ENCODE measurements at regions not wholly inside any gene's neighbourhood (a gene's known extent, or its start where the extent isn't known, plus 50 kb on each side); places are given as distances from the start of the nearest gene placed in this dataset.
"Not testable (repeated sequence)": the region's sequence is repeated elsewhere in the genome, so short reads cannot be mapped to it uniquely, and the experiment has no call there.

DNA sequence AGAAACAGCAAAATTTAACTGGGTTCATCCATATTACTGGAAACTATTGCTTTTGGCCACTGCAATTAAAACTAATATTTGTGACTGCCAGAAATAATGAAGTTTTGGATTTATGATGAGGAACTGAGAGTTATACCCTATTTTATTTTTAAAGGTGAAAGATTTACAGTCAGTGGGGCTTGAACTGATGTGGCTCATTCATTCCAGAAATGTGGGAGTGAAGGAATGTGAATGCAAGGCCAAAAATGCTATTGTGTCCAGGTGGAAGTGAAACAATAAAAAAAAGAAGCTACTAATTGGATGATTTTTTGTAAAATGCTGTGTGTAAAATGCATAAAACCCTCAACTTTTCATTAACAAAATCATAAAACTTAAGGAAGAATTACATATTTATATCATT, 491.9 kb downstream of the COL12A1 start:
- no peak for TF ChIP-seq CTCF (conservative IDR thresholded peaks at IDR 0.05; ENCODE audit: low read length)
- peak; percentile 59 for DNase-seq (ENCODE audit: low read depth)
- H3K4me3 ChIP-seq (ENCODE audit: low read length): no peak overlapping the region

- TF ChIP-seq CTCF (conservative IDR thresholded peaks at IDR 0.05; ENCODE audit: low read length): no peak
- peak; percentile 24 for DNase-seq (ENCODE audit: low read depth)
- no peak overlapping the region for H3K4me3 ChIP-seq (ENCODE audit: low read length)
These were observed 500.4 kb downstream of the COL12A1 start for GRCh38 chr6:74705451-74705850.

DNA sequence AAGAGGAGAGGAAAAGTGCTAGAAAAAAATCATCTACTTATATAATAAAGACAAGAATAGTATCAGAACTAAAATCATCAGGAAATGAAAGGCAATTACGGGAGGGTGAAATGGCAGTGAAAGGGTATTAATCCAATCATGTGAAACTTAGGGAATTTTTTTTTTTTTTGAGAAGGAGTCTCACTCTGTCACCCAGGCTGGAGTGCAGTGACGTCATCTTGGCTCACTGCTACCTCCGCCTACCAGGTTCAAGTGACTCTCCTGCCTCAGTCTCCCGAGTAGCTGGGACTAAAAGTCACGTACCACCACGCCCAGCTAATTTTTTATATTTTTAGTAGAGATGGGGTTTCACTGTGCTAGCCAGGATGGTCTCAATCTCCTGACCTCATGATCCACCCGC, 501.3 kb downstream of the COL12A1 start:
- H3K4me3 ChIP-seq (ENCODE audit: low read length); DNase-seq (ENCODE audit: low read depth): not testable (repeated sequence)

- peak; percentile 6 for DNase-seq (ENCODE audit: low read depth)
- no peak overlapping the region for H3K4me3 ChIP-seq (ENCODE audit: low read length)
- no peak for TF ChIP-seq CTCF (conservative IDR thresholded peaks at IDR 0.05; ENCODE audit: low read length)
These were observed 515.5 kb downstream of the COL12A1 start for GRCh38 chr6:74690365-74690764.

DNA sequence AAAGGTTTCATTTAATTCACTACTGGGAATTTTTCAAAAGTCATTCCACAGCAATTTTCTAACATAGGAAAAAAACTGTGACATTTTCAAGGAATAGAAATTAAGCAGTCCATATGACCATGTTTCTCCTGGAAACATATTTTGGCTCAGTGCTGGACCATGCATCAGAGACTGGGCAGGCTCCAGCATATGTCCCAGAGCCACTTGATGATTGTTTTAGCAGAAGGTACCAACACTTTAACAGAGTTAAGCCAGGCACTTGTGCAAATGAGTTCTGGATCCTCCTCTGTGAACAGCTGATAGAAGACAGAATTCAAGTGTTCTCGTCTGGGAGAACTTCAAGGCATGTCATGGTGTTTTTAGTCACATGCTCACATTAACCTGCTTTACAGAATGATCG, 516.3 kb downstream of the COL12A1 start:
- DNase-seq (ENCODE audit: low read depth): no peak
- no peak overlapping the region for H3K4me3 ChIP-seq (ENCODE audit: low read length)
- TF ChIP-seq CTCF (conservative IDR thresholded peaks at IDR 0.05; ENCODE audit: low read length): no peak

- no peak for DNase-seq (ENCODE audit: low read depth)
- H3K4me3 ChIP-seq (ENCODE audit: low read length): no peak overlapping the region
- TF ChIP-seq CTCF (conservative IDR thresholded peaks at IDR 0.05; ENCODE audit: low read length): no peak
These were observed 528.4 kb downstream of the COL12A1 start for GRCh38 chr6:74677463-74677862.

DNA sequence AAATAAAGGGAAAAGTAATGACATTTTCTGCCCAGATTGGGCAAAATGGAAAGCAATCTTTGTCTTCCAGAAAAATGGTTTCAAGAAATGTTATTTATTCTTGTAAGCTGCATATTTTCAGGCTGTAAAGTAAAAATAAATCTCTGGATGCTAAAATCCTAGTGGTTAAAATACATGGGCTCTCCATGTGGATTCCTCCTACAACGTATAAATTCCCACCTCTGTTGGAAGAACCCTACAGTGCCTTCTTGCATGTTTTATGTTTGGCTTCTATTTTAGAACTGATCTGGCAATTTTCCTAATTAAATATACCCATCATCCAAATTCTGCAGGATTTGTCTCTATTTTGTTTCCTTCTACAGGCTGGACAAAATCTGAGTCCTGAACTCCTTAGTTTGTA, 528.9 kb downstream of the COL12A1 start:
- DNase-seq (ENCODE audit: low read depth): no peak
- no peak for TF ChIP-seq CTCF (conservative IDR thresholded peaks at IDR 0.05; ENCODE audit: low read length)
- H3K4me3 ChIP-seq (ENCODE audit: low read length): no peak overlapping the region

DNA sequence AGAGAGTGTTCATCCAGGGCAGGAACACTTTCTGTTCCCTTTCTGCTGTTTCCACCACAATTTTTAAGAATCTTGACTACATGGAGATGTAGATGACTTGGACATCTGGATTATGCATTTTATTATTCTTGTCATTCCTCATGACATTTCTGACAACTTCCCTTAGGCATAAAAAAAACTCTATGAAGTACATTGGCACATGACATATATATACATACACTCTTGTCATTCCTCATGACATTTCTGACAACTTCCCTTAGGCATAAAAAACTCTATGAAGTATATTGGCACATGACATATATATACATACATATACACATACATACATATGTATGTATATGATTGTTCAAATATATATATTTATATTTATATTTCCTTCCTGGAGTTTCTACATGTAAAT, 531.5 kb downstream of the COL12A1 start:
- DNase-seq (ENCODE audit: low read depth): no peak
- H3K4me3 ChIP-seq (ENCODE audit: low read length): no peak overlapping the region
- no peak for TF ChIP-seq CTCF (conservative IDR thresholded peaks at IDR 0.05; ENCODE audit: low read length)

All from AG10803 (cell line).